ENCODE measurements at regions not wholly inside any gene's neighbourhood (a gene's known extent, or its start where the extent isn't known, plus 50 kb on each side); places are given as distances from the start of the nearest gene placed in this dataset.

GRCh38 chr2:150538651-150539201, 51.3 kb upstream of the RND3 start:
- DNase-seq (ENCODE audit: low read depth, low spot score): no peak

More at GRCh38 chr2:150538651-150539201, 51.3 kb upstream of the RND3 start:
- Mint-ChIP-seq H3K36me3 (ENCODE audit: low read depth) (peaks cover 32% of the 10 kb centered on the region), H3K9me3 (peaks cover 41% of the 10 kb centered on the region), H3K27me3 (ENCODE audit: low read depth) (no peaks in the 10 kb centered on the region), H3K4me3 (no peak overlapping the region), H3K4me1 (peaks cover 22% of the 10 kb centered on the region), H3K27ac (ENCODE audit: unreplicated experiment) (peak overlapping the region; percentile 39)
- no peak for TF ChIP-seq CTCF (conservative IDR thresholded peaks at IDR 0.05)

Measured in neural crest cell (in vitro differentiated cells).